NT2/D1 (cell line): ENCODE measurements at regions not wholly inside any gene's neighbourhood (a gene's known extent, or its start where the extent isn't known, plus 50 kb on each side); places are given as distances from the start of the nearest gene placed in this dataset.
"Not testable (repeated sequence)": the region's sequence is repeated elsewhere in the genome, so short reads cannot be mapped to it uniquely, and the experiment has no call there.

Source experiments
- DNase-seq: peaks from one replicate; pipeline ENCODE4 v3.0.0-alpha.2; 2011; ENCODE audit warnings: low read depth, low spot score
- H3K27me3 ChIP-seq: 2 replicates; pipeline ENCODE4 v1.6.0; 2011; ENCODE audit warnings: mild to moderate bottlenecking; ENCODE audit not compliant: insufficient read length, insufficient read depth
- H3K36me3 ChIP-seq: 2 replicates; pipeline ENCODE4 v1.6.1; 2011; ENCODE audit warnings: mild to moderate bottlenecking, low read length, mixed read lengths; ENCODE audit not compliant: insufficient read depth, insufficient read length
- H3K4me1 ChIP-seq: 2 replicates; pipeline ENCODE4 v1.5.1; 2011; ENCODE audit not compliant: insufficient read depth, insufficient read length
- H3K4me3 ChIP-seq: 2 replicates; pipeline ENCODE4 v1.5.1; 2011; ENCODE audit warnings: low read depth; ENCODE audit not compliant: insufficient read length
- H3K9ac ChIP-seq: 2 replicates; pipeline ENCODE4 v1.6.0; 2011; ENCODE audit warnings: low read depth; ENCODE audit not compliant: insufficient read length
- H3K9me3 ChIP-seq: 2 replicates; pipeline ENCODE4 v1.5.1; 2011; ENCODE audit warnings: mild to moderate bottlenecking, low read length; ENCODE audit not compliant: insufficient read depth
- SUZ12 ChIP-seq: IDR thresholded peaks from 2 replicates; pipeline ENCODE4 v1.6.1; 2011; ENCODE audit not compliant: insufficient read length, insufficient read depth; ENCODE audit errors: extremely low read depth
- YY1 ChIP-seq: IDR thresholded peaks from 2 replicates; pipeline ENCODE4 v1.6.1; 2011; ENCODE audit not compliant: insufficient read length, insufficient read depth
- ZNF274 ChIP-seq: IDR thresholded peaks from 2 replicates; pipeline ENCODE4 v1.6.1; 2011; ENCODE audit warnings: mild to moderate bottlenecking, low read depth, low read length

GRCh38 chrX:12042615-12043014 is 95.7 kb upstream of the FRMPD4 start:
- no peak for DNase-seq
- no peaks in the 10 kb centered on the region for H3K27me3 ChIP-seq
- TF ChIP-seq SUZ12, result no peak
- TF ChIP-seq YY1, result no peak
- no peak for TF ChIP-seq ZNF274
- H3K4me3 ChIP-seq, result no peak overlapping the region
- no peaks in the 10 kb centered on the region for H3K4me1 ChIP-seq
- no peaks in the 10 kb centered on the region for H3K9me3 ChIP-seq
- no peaks in the 10 kb centered on the region for H3K36me3 ChIP-seq
- no peak overlapping the region for H3K9ac ChIP-seq

GRCh38 chrX:12052109-12052508 is 86.2 kb upstream of the FRMPD4 start:
- no peak overlapping the region for H3K4me3 ChIP-seq

GRCh38 chrX:12058087-12058486 is 80.2 kb upstream of the FRMPD4 start:
- no peak for TF ChIP-seq YY1
- no peak for TF ChIP-seq ZNF274
- TF ChIP-seq SUZ12, result no peak
- no peaks in the 10 kb centered on the region for H3K4me1 ChIP-seq
- no peak for DNase-seq
- no peak overlapping the region for H3K9ac ChIP-seq
- no peaks in the 10 kb centered on the region for H3K27me3 ChIP-seq
- H3K4me3 ChIP-seq, result no peak overlapping the region
- no peaks in the 10 kb centered on the region for H3K9me3 ChIP-seq
- no peaks in the 10 kb centered on the region for H3K36me3 ChIP-seq

More at GRCh38 chrX:12052109-12052508, 86.2 kb upstream of the FRMPD4 start:
- Histone ChIP-seq H3K9me3 (no peaks in the 10 kb centered on the region), H3K36me3 (no peaks in the 10 kb centered on the region), H3K4me1 (no peaks in the 10 kb centered on the region), H3K9ac (no peak overlapping the region), H3K27me3 (no peaks in the 10 kb centered on the region)
- DNase-seq, result no peak
- no peak for TF ChIP-seq ZNF274
- TF ChIP-seq YY1, result no peak
- TF ChIP-seq SUZ12, result no peak

GRCh38 chrX:12060489-12061260 is 77.6 kb upstream of the FRMPD4 start:
- Histone ChIP-seq H3K9me3 (no peaks in the 10 kb centered on the region), H3K9ac (no peak overlapping the region), H3K4me1 (no peaks in the 10 kb centered on the region), H3K27me3 (no peaks in the 10 kb centered on the region), H3K36me3 (no peaks in the 10 kb centered on the region), H3K4me3 (no peak overlapping the region)
- no peak for DNase-seq
- TF ChIP-seq YY1 (no peak), SUZ12 (no peak), ZNF274 (no peak)

GRCh38 chrX:12065251-12065650 is 73.0 kb upstream of the FRMPD4 start:
- no peak overlapping the region for H3K9ac ChIP-seq
- H3K27me3 ChIP-seq, result no peaks in the 10 kb centered on the region
- no peak for TF ChIP-seq SUZ12
- TF ChIP-seq YY1, result no peak
- TF ChIP-seq ZNF274, result no peak
- no peaks in the 10 kb centered on the region for H3K36me3 ChIP-seq
- H3K4me3 ChIP-seq, result no peak overlapping the region
- no peaks in the 10 kb centered on the region for H3K9me3 ChIP-seq
- H3K4me1 ChIP-seq, result no peaks in the 10 kb centered on the region
- peak; percentile 5 for DNase-seq

GRCh38 chrX:12076046-12076445 is 62.2 kb upstream of the FRMPD4 start:
- Histone ChIP-seq H3K9ac (no peak overlapping the region), H3K4me1 (no peaks in the 10 kb centered on the region), H3K36me3 (no peaks in the 10 kb centered on the region), H3K9me3 (no peaks in the 10 kb centered on the region), H3K27me3 (no peaks in the 10 kb centered on the region), H3K4me3 (no peak overlapping the region)
- no peak for TF ChIP-seq SUZ12
- no peak for TF ChIP-seq ZNF274
- DNase-seq, result no peak

- H3K9me3 ChIP-seq, result no peaks in the 10 kb centered on the region
- peak; percentile 48 for DNase-seq
- H3K9ac ChIP-seq, result no peak overlapping the region
- TF ChIP-seq ZNF274 (no peak), YY1 (no peak), SUZ12 (no peak)
- H3K27me3 ChIP-seq, result no peaks in the 10 kb centered on the region
- H3K36me3 ChIP-seq, result no peaks in the 10 kb centered on the region
- no peak overlapping the region for H3K4me3 ChIP-seq
- no peaks in the 10 kb centered on the region for H3K4me1 ChIP-seq
These were observed 58.0 kb upstream of the FRMPD4 start for GRCh38 chrX:12080265-12080664.

GRCh38 chrX:12082959-12083358 is 55.3 kb upstream of the FRMPD4 start:
- H3K4me3 ChIP-seq, H3K9me3 ChIP-seq, DNase-seq, H3K9ac ChIP-seq, H3K27me3 ChIP-seq, H3K36me3 ChIP-seq, H3K4me1 ChIP-seq: not testable (repeated sequence)
